ENCODE measurements at regions not wholly inside any gene's neighbourhood (a gene's known extent, or its start where the extent isn't known, plus 50 kb on each side); places are given as distances from the start of the nearest gene placed in this dataset.

DNA sequence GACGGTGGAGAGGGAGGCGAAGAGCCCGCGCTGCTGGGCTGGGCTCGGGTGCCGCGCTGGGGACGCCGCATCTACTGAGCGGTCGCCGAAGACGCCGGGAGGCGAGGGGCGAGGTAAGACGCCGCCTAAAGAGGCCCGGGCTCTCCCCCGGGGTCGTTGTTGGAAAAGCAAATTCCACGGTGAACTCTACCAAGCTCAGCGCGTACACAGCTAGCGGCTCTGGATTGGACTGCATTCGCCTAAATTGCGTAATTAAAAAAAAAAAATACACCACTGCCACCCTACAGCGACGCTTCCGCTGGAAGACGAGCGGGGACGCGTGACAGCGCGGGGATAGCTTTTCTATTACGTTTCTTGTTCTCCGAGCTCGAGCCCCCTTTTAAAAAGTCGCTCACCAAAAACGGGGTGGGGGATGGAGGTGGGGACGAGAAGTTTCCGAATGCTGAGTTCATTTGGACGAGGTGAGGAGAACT, 92.0 kb upstream of the PRDM1 start:
- Histone ChIP-seq H3K4me1 (ENCODE audit: control insufficient read depth in 1 of 2, insufficient read depth in 2 of 2, low read depth in 1 of 2, low read length in 1 of 2) (peaks cover 6 to 16% of the 10 kb centered on the region in 2 experiments; a peak in 2 of 4 replicates), H3K4me3 (ENCODE audit: low read depth in 2 of 2, low read length in 1 of 2) (peak overlapping the region; percentile 62 to 81), H4K20me1 (ENCODE audit: insufficient read depth) (no peaks in the 10 kb centered on the region), H2AFZ (ENCODE audit: low read depth) (peak overlapping the region; percentile 85), H3K9ac (peak overlapping the region; percentile 85), H3K27ac (ENCODE audit: low read depth in 2 of 2, low read length in 1 of 2) (peak overlapping the region; percentile 79 to 86), H3F3A (replicated peaks; ENCODE audit: insufficient read depth) (peaks cover 17% of the 10 kb centered on the region), H3K4me2 (peak overlapping the region; percentile 88), H3K36me3 (replicated peaks in 1 of 2; ENCODE audit: control insufficient read depth in 1 of 2, insufficient read depth in 2 of 2, low read length in 1 of 2) (no peaks in the 10 kb centered on the region), H3K9me2 (no peaks in the 10 kb centered on the region), H3K27me3 (ENCODE audit: insufficient read depth) (no peaks in the 10 kb centered on the region), H3K9me3 (no peaks in the 10 kb centered on the region), H3K79me2 (ENCODE audit: insufficient read depth) (no peaks in the 10 kb centered on the region)
- CTCF ChIA-PET: interaction anchor here (1.1 to 3.8 kb wide), 3 partner anchors 28 to 307 kb away, joined by 3 to 15 read pairs (median 11); no protein-coding TSS in a partner anchor
- 7% methylated on average over 39 of the region's 44 CpGs for WGBS (ENCODE audit: low lambda C conversion rate)
- peak; percentile 48 for DNase-seq
- TF ChIP-seq, protein P1, sequence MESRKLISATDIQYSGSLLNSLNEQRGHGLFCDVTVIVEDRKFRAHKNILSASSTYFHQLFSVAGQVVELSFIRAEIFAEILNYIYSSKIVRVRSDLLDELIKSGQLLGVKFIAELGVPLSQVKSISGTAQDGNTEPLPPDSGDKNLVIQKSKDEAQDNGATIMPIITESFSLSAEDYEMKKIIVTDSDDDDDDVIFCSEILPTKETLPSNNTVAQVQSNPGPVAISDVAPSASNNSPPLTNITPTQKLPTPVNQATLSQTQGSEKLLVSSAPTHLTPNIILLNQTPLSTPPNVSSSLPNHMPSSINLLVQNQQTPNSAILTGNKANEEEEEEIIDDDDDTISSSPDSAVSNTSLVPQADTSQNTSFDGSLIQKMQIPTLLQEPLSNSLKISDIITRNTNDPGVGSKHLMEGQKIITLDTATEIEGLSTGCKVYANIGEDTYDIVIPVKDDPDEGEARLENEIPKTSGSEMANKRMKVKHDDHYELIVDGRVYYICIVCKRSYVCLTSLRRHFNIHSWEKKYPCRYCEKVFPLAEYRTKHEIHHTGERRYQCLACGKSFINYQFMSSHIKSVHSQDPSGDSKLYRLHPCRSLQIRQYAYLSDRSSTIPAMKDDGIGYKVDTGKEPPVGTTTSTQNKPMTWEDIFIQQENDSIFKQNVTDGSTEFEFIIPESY (IDR thresholded peaks at IDR 0.05; ENCODE audit: borderline replicate concordance, low read depth): 0 out of 2 replicates have a peak, but pooled peaks have one; percentile 11
- TF ChIP-seq, protein P2, sequence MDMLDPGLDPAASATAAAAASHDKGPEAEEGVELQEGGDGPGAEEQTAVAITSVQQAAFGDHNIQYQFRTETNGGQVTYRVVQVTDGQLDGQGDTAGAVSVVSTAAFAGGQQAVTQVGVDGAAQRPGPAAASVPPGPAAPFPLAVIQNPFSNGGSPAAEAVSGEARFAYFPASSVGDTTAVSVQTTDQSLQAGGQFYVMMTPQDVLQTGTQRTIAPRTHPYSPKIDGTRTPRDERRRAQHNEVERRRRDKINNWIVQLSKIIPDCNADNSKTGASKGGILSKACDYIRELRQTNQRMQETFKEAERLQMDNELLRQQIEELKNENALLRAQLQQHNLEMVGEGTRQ (IDR thresholded peaks at IDR 0.05; ENCODE audit: borderline replicate concordance, low read depth, low read length): no peak
- TF ChIP-seq SIN3A (IDR thresholded peaks at IDR 0.05; ENCODE audit: borderline replicate concordance, low read depth, low read length) (0 out of 2 replicates have a peak, but pooled peaks have one; percentile 9), ELF1 (IDR thresholded peaks at IDR 0.05) (no peak), YY1 (IDR thresholded peaks at IDR 0.05; ENCODE audit: low read depth) (0 out of 2 replicates have a peak, but pooled peaks have one; percentile 9)
- TF ChIP-seq, protein P3, sequence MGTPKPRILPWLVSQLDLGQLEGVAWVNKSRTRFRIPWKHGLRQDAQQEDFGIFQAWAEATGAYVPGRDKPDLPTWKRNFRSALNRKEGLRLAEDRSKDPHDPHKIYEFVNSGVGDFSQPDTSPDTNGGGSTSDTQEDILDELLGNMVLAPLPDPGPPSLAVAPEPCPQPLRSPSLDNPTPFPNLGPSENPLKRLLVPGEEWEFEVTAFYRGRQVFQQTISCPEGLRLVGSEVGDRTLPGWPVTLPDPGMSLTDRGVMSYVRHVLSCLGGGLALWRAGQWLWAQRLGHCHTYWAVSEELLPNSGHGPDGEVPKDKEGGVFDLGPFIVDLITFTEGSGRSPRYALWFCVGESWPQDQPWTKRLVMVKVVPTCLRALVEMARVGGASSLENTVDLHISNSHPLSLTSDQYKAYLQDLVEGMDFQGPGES (IDR thresholded peaks at IDR 0.05; ENCODE audit: low read depth, low read length): no peak
- POLR2A ChIA-PET: no interaction called here

DNA sequence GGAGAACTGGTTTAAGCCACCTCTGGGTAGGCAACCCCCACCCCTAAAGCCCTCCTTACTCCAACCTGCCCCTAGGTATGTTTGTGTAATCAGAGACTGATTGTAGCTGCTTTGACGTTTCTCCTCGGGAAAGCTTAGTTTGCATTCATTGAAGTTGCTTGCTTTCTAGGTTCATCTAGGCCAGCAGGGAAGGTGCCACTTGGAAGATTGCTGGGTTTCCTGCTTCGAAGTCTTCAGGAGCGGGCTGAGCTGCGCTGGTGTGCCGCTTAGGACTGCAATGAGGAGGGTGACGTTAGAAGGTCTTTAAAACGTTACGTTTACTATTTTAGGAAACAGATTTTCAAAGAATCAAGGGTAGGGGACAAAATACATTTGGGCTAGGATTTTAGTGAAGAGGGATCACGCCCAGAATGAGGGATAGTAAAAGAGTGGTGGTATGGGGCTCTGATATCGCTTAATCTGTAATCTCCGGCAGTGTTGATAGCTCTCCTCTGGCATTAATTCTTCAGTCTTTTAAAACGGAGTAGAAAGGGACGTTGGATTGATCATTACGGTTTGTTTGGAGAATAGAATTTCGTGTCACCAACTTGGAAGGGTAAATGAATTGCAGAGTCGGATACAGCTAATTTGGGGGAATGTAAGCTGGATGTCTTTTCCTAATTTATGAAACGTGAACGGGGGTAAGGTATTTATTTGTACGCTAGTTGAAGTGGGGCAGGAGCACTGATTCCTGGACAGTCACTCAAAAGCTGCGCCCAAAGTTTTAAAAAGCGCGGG, 92.6 kb upstream of the PRDM1 start:
- Histone ChIP-seq H3K4me2 (peak overlapping the region; percentile 88), H3K4me1 (ENCODE audit: control insufficient read depth in 1 of 2, insufficient read depth in 2 of 2, low read depth in 1 of 2, low read length in 1 of 2) (peaks cover 6 to 16% of the 10 kb centered on the region in 2 experiments; a peak in 2 of 4 replicates), H3K4me3 (ENCODE audit: low read depth in 2 of 2, low read length in 1 of 2) (peak overlapping the region; percentile 62 to 81), H3K27ac (ENCODE audit: low read depth in 2 of 2, low read length in 1 of 2) (peak overlapping the region in 1 of 2 experiments; percentile 86; a peak in 3 of 4 replicates), H3K9me2 (no peaks in the 10 kb centered on the region), H2AFZ (ENCODE audit: low read depth) (peak overlapping the region; percentile 85; the same call in 1 of the 2 replicates), H3K9ac (peak overlapping the region; percentile 85), H3K79me2 (ENCODE audit: insufficient read depth) (no peaks in the 10 kb centered on the region), H3K36me3 (replicated peaks in 1 of 2; ENCODE audit: control insufficient read depth in 1 of 2, insufficient read depth in 2 of 2, low read length in 1 of 2) (no peaks in the 10 kb centered on the region), H3F3A (replicated peaks; ENCODE audit: insufficient read depth) (peaks cover 17% of the 10 kb centered on the region), H3K27me3 (ENCODE audit: insufficient read depth) (no peaks in the 10 kb centered on the region), H4K20me1 (ENCODE audit: insufficient read depth) (no peaks in the 10 kb centered on the region), H3K9me3 (no peaks in the 10 kb centered on the region)
- POLR2A ChIA-PET: interaction anchor here (1.4 kb wide), 1 partner anchor 87 kb away, joined by 3 read pairs; no protein-coding TSS in a partner anchor
- CTCF ChIA-PET: interaction anchor here (0.7 to 3.8 kb wide), 6 partner anchors 16 to 562 kb away, joined by 3 to 15 read pairs (median 3); no protein-coding TSS in a partner anchor
- 37% methylated on average over 23 of the region's 23 CpGs for WGBS (ENCODE audit: low lambda C conversion rate)
- no peak for TF ChIP-seq FOSL2 (IDR thresholded peaks at IDR 0.05; ENCODE audit: borderline replicate concordance, low read depth)
- DNase-seq: no peak
